Activated T-cell treated with anti-CD3 and anti-CD28 coated beads, Interleukin-2, amount 50 U/mL, for 4 hours (primary cell): ENCODE measurements at regions not wholly inside any gene's neighbourhood (a gene's known extent, or its start where the extent isn't known, plus 50 kb on each side); places are given as distances from the start of the nearest gene placed in this dataset.
"Not testable (repeated sequence)": the region's sequence is repeated elsewhere in the genome, so short reads cannot be mapped to it uniquely, and the experiment has no call there.

Experiments
- ATAC-seq, 2 donors: fragments of 200-7000 bp; cut with Tn5 transposase; one replicate each; pipeline ENCODE4 v1.10.0; 2021
- DNase-seq: peaks from one replicate; pipeline ENCODE4 v3.0.0-alpha.2; 2020
- H3K27me3 Mint-ChIP-seq: one replicate; pipeline ENCODE4 v1.8.0; 2021; ENCODE audit warnings: low read depth, mixed read lengths
- H3K36me3 Mint-ChIP-seq: one replicate; pipeline ENCODE4 v1.8.0; 2022; ENCODE audit warnings: mixed read lengths; ENCODE audit not compliant: insufficient read depth
- H3K4me1 Mint-ChIP-seq: one replicate; pipeline ENCODE4 v1.8.0; 2021; ENCODE audit warnings: low read depth, mixed read lengths
- H3K4me3 Mint-ChIP-seq: one replicate; pipeline ENCODE4 v1.8.0; 2021; ENCODE audit warnings: mild to moderate bottlenecking, moderate library complexity, mixed read lengths
- H3K9me3 Mint-ChIP-seq: one replicate; pipeline ENCODE4 v1.8.0; 2021; ENCODE audit warnings: mixed read lengths

- Mint-ChIP-seq H3K4me1 (no peaks in the 10 kb centered on the region), H3K27me3 (no peaks in the 10 kb centered on the region), H3K4me3 (no peak overlapping the region), H3K36me3 (no peaks in the 10 kb centered on the region), H3K9me3 (no peaks in the 10 kb centered on the region)
- DNase-seq: no peak
- no peak for ATAC-seq
Observed at GRCh38 chr4:23034731-23035130, 342.0 kb downstream of the GBA3 start.

GRCh38 chr4:23033796-23034195 lies 341.1 kb downstream of the GBA3 start:
- Mint-ChIP-seq H3K36me3 (no peaks in the 10 kb centered on the region), H3K4me1 (no peaks in the 10 kb centered on the region), H3K4me3 (no peak overlapping the region), H3K27me3 (no peaks in the 10 kb centered on the region), H3K9me3 (peaks cover 4% of the 10 kb centered on the region)
- no peak for ATAC-seq
- no peak for DNase-seq

GRCh38 chr4:23028875-23029274 lies 336.1 kb downstream of the GBA3 start:
- DNase-seq (no peak), ATAC-seq (no peak)
- peaks cover 4% of the 10 kb centered on the region for H3K9me3 Mint-ChIP-seq
- no peaks in the 10 kb centered on the region for H3K4me1 Mint-ChIP-seq
- H3K4me3 Mint-ChIP-seq: no peak overlapping the region
- no peaks in the 10 kb centered on the region for H3K27me3 Mint-ChIP-seq
- no peaks in the 10 kb centered on the region for H3K36me3 Mint-ChIP-seq

- Mint-ChIP-seq H3K4me1 (no peaks in the 10 kb centered on the region), H3K36me3 (no peaks in the 10 kb centered on the region), H3K4me3 (no peak overlapping the region), H3K27me3 (no peaks in the 10 kb centered on the region), H3K9me3 (no peaks in the 10 kb centered on the region)
- ATAC-seq (no peak), DNase-seq (no peak)
Observed at GRCh38 chr4:23023666-23024065, 330.9 kb downstream of the GBA3 start.

GRCh38 chr4:23023121-23023520 lies 330.4 kb downstream of the GBA3 start:
- Mint-ChIP-seq H3K4me1 (no peaks in the 10 kb centered on the region), H3K36me3 (no peaks in the 10 kb centered on the region), H3K9me3 (no peaks in the 10 kb centered on the region), H3K27me3 (no peaks in the 10 kb centered on the region), H3K4me3 (no peak overlapping the region)
- DNase-seq: no peak
- ATAC-seq: no peak

- no peak overlapping the region for H3K4me3 Mint-ChIP-seq
- H3K4me1 Mint-ChIP-seq: no peaks in the 10 kb centered on the region
- ATAC-seq (no peak), DNase-seq (no peak)
- H3K9me3 Mint-ChIP-seq: no peaks in the 10 kb centered on the region
- no peaks in the 10 kb centered on the region for H3K36me3 Mint-ChIP-seq
- H3K27me3 Mint-ChIP-seq: no peaks in the 10 kb centered on the region
Observed at GRCh38 chr4:23022032-23022431, 329.3 kb downstream of the GBA3 start.

- no peaks in the 10 kb centered on the region for H3K4me1 Mint-ChIP-seq
- ATAC-seq: no peak
Observed at GRCh38 chr4:23021040-23021439, 328.3 kb downstream of the GBA3 start.

GRCh38 chr4:23020399-23020798 lies 327.7 kb downstream of the GBA3 start:
- not testable (repeated sequence) for H3K4me3 Mint-ChIP-seq, H3K27me3 Mint-ChIP-seq, H3K36me3 Mint-ChIP-seq, DNase-seq, H3K9me3 Mint-ChIP-seq, ATAC-seq, H3K4me1 Mint-ChIP-seq

More at GRCh38 chr4:23021040-23021439, 328.3 kb downstream of the GBA3 start:
- Mint-ChIP-seq H3K27me3 (no peaks in the 10 kb centered on the region), H3K36me3 (no peaks in the 10 kb centered on the region), H3K9me3 (no peaks in the 10 kb centered on the region), H3K4me3 (no peak overlapping the region)
- no peak for DNase-seq

GRCh38 chr4:23016981-23017380 lies 324.2 kb downstream of the GBA3 start:
- no peak for ATAC-seq
- H3K9me3 Mint-ChIP-seq: peaks cover 6% of the 10 kb centered on the region
- DNase-seq: no peak
- H3K27me3 Mint-ChIP-seq: no peaks in the 10 kb centered on the region
- H3K4me1 Mint-ChIP-seq: no peaks in the 10 kb centered on the region
- H3K36me3 Mint-ChIP-seq: no peaks in the 10 kb centered on the region
- no peak overlapping the region for H3K4me3 Mint-ChIP-seq

- Mint-ChIP-seq H3K36me3 (no peaks in the 10 kb centered on the region), H3K4me3 (no peak overlapping the region), H3K4me1 (no peaks in the 10 kb centered on the region), H3K9me3 (peaks cover 6% of the 10 kb centered on the region), H3K27me3 (no peaks in the 10 kb centered on the region)
- DNase-seq (no peak), ATAC-seq (no peak)
Observed at GRCh38 chr4:23015821-23016220, 323.1 kb downstream of the GBA3 start.

- peaks cover 7% of the 10 kb centered on the region for H3K9me3 Mint-ChIP-seq
- ATAC-seq: no peak
- no peaks in the 10 kb centered on the region for H3K36me3 Mint-ChIP-seq
- no peak overlapping the region for H3K4me3 Mint-ChIP-seq
- H3K4me1 Mint-ChIP-seq: no peaks in the 10 kb centered on the region
- DNase-seq: no peak
- no peaks in the 10 kb centered on the region for H3K27me3 Mint-ChIP-seq
Observed at GRCh38 chr4:23009093-23009492, 316.4 kb downstream of the GBA3 start.

- Mint-ChIP-seq H3K4me3 (no peak overlapping the region), H3K4me1 (no peaks in the 10 kb centered on the region), H3K9me3 (peaks cover 7% of the 10 kb centered on the region), H3K27me3 (no peaks in the 10 kb centered on the region), H3K36me3 (no peaks in the 10 kb centered on the region)
- DNase-seq: no peak
- ATAC-seq: no peak
Observed at GRCh38 chr4:23006756-23007155, 314.0 kb downstream of the GBA3 start.

GRCh38 chr4:23005691-23006090 lies 313.0 kb downstream of the GBA3 start:
- ATAC-seq (no peak), DNase-seq (no peak)
- Mint-ChIP-seq H3K4me1 (no peaks in the 10 kb centered on the region), H3K27me3 (no peaks in the 10 kb centered on the region), H3K36me3 (no peaks in the 10 kb centered on the region), H3K9me3 (peaks cover 7% of the 10 kb centered on the region), H3K4me3 (no peak overlapping the region)

GRCh38 chr4:23001478-23001877 lies 308.7 kb downstream of the GBA3 start:
- Mint-ChIP-seq H3K4me1 (no peaks in the 10 kb centered on the region), H3K9me3 (peaks cover 7% of the 10 kb centered on the region), H3K27me3 (no peaks in the 10 kb centered on the region), H3K4me3 (no peak overlapping the region), H3K36me3 (no peaks in the 10 kb centered on the region)
- no peak for ATAC-seq
- no peak for DNase-seq

- Mint-ChIP-seq H3K27me3 (no peaks in the 10 kb centered on the region), H3K36me3 (no peaks in the 10 kb centered on the region), H3K4me1 (no peaks in the 10 kb centered on the region), H3K4me3 (no peak overlapping the region), H3K9me3 (peaks cover 4% of the 10 kb centered on the region)
- ATAC-seq (no peak), DNase-seq (no peak)
Observed at GRCh38 chr4:22999419-22999818, 306.7 kb downstream of the GBA3 start.
